Mesenchymal stem cell (in vitro differentiated cells and primary cell): ENCODE measurements at regions not wholly inside any gene's neighbourhood (a gene's known extent, or its start where the extent isn't known, plus 50 kb on each side); places are given as distances from the start of the nearest gene placed in this dataset.

Experiments used
- DNase-seq: peaks from one replicate; pipeline ENCODE4 v3.0.0-alpha.2; 2013
- H2AFZ ChIP-seq: one replicate; pipeline ENCODE4 v1.6.1; 2013; ENCODE audit warnings: low read depth, mild to moderate bottlenecking, control low read depth, inconsistent platforms, low read length, moderate library complexity
- H2AK5ac ChIP-seq: 2 replicates; pipeline ENCODE4 v1.6.1; 2013; ENCODE audit warnings: low read length, moderate library complexity, mild to moderate bottlenecking, inconsistent platforms; ENCODE audit not compliant: severe bottlenecking
- H2BK120ac ChIP-seq: one replicate; pipeline ENCODE4 v1.6.1; 2013; ENCODE audit warnings: low read depth, mild to moderate bottlenecking, inconsistent platforms, low read length, moderate library complexity
- H2BK12ac ChIP-seq, 2 experiments: one replicate each; pipeline ENCODE4 v1.6.1; 2013; ENCODE audit warnings: inconsistent platforms in 2 of 2, low read length in 2 of 2, mild to moderate bottlenecking in 2 of 2, moderate library complexity in 2 of 2, control low read depth in 1 of 2
- H2BK15ac ChIP-seq: one replicate; pipeline ENCODE4 v1.6.1; 2013; ENCODE audit warnings: mild to moderate bottlenecking, low read depth, inconsistent platforms; ENCODE audit not compliant: poor library complexity, severe bottlenecking
- H2BK5ac ChIP-seq: 2 replicates; pipeline ENCODE4 v1.6.1; 2013; ENCODE audit warnings: low read depth, mild to moderate bottlenecking, low read length, control low read depth, inconsistent platforms; ENCODE audit not compliant: poor library complexity, severe bottlenecking
- H3K14ac ChIP-seq, 2 experiments: one replicate each; pipeline ENCODE4 v1.6.1; 2013; ENCODE audit warnings: inconsistent platforms in 2 of 2, low read length in 2 of 2, control low read depth in 1 of 2, mild to moderate bottlenecking in 1 of 2, moderate library complexity in 1 of 2
- H3K18ac ChIP-seq, 2 experiments: one replicate each; pipeline ENCODE4 v1.6.1; 2013; ENCODE audit warnings: inconsistent platforms in 2 of 2, low read length in 2 of 2, control low read depth in 1 of 2, low read depth in 1 of 2, mild to moderate bottlenecking in 1 of 2
- H3K23ac ChIP-seq, 2 experiments: one replicate each; pipeline ENCODE4 v1.6.1; 2013; ENCODE audit warnings: inconsistent platforms in 2 of 2, low read length in 2 of 2, mild to moderate bottlenecking in 2 of 2, moderate library complexity in 2 of 2, control low read depth in 1 of 2
- H3K27ac ChIP-seq: 2 replicates; pipeline ENCODE4 v1.5.1; 2013; ENCODE audit warnings: mild to moderate bottlenecking, moderate library complexity, low read length, control low read depth, inconsistent platforms; ENCODE audit not compliant: poor library complexity, severe bottlenecking
- H3K27me3 ChIP-seq, 2 experiments: 2 replicates each; pipeline versions ENCODE4 v1.6.1 to v1.7.0; 2013; ENCODE audit warnings: low read length in 2 of 2, mild to moderate bottlenecking in 2 of 2, moderate library complexity in 2 of 2, control low read depth in 1 of 2, inconsistent platforms in 1 of 2; ENCODE audit not compliant: control insufficient read depth in 1 of 2, insufficient read depth in 1 of 2
- H3K36me3 ChIP-seq, 2 experiments: 2 replicates each; pipeline versions ENCODE4 v1.6.1 to v1.7.0; 2013; ENCODE audit warnings: low read length in 2 of 2, control low read depth in 1 of 2, inconsistent platforms in 1 of 2, low read depth in 1 of 2, mild to moderate bottlenecking in 1 of 2; ENCODE audit not compliant: insufficient read depth in 2 of 2, control insufficient read depth in 1 of 2
- H3K4ac ChIP-seq, 2 experiments: one replicate each; pipeline ENCODE4 v1.6.1; 2013; ENCODE audit warnings: inconsistent platforms in 2 of 2, low read length in 2 of 2, mild to moderate bottlenecking in 2 of 2, moderate library complexity in 2 of 2, control low read depth in 1 of 2, low read depth in 1 of 2
- H3K4me1 ChIP-seq: 2 replicates; pipeline ENCODE4 v1.6.1; 2013; ENCODE audit warnings: low read depth, low read length, control low read depth; ENCODE audit not compliant: control insufficient read depth, insufficient read depth
- H3K4me2 ChIP-seq: 2 replicates; pipeline ENCODE4 v1.6.1; 2013; ENCODE audit warnings: low read length, mild to moderate bottlenecking, inconsistent platforms; ENCODE audit not compliant: poor library complexity, severe bottlenecking
- H3K4me3 ChIP-seq, 2 experiments: 2 replicates each; pipeline versions ENCODE4 v1.5.1 to v1.7.0; 2013; ENCODE audit warnings: low read length in 2 of 2, mild to moderate bottlenecking in 2 of 2, control low read depth in 1 of 2, low read depth in 1 of 2; ENCODE audit not compliant: insufficient read depth in 1 of 2
- H3K79me1 ChIP-seq: replicated peaks from 2 replicates; pipeline ENCODE4 v1.6.1; 2013; ENCODE audit warnings: mild to moderate bottlenecking, control low read depth, low read length, inconsistent platforms; ENCODE audit not compliant: poor library complexity, severe bottlenecking
- H3K9ac ChIP-seq: 2 replicates; pipeline ENCODE4 v1.7.0; 2013; ENCODE audit warnings: mild to moderate bottlenecking, low read length, moderate library complexity
- H3K9me3 ChIP-seq: 2 replicates; pipeline ENCODE4 v1.7.0; 2013; ENCODE audit warnings: mild to moderate bottlenecking, low read length; ENCODE audit not compliant: control insufficient read depth
- H4K8ac ChIP-seq: one replicate; pipeline ENCODE4 v1.6.1; 2013; ENCODE audit warnings: inconsistent platforms, mild to moderate bottlenecking, low read length, moderate library complexity
- H4K91ac ChIP-seq: one replicate; pipeline ENCODE4 v1.6.1; 2013; ENCODE audit warnings: mild to moderate bottlenecking, low read length, inconsistent platforms
- WGBS: methylation state at CpG from one replicate; pipeline ENCODE4 v1.1.7; 2013; ENCODE audit warnings: mixed read lengths; 5-methylcytosine and 5-hydroxymethylcytosine counted together

DNA sequence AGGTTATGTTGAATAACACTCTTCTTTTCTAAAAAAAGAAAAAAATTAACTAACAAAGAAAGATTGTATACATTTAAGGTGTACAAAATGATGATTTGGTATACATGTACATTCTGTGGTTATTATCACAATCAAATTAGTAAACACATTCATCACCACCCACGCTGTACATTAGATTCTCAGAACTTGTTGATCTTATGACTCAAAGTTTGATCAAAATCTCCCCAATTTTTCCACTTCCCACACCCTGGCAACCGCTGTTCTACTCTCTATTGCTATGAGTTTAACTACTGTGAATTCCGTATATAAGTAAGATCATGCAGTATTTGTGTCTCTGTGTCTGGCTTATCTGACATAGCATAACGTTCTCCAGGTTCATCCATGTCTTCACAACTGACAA, 469.5 kb upstream of the CHRM3 start:
- H3K4me3 ChIP-seq, result no peak overlapping the region
- no peaks in the 10 kb centered on the region for H3K4me1 ChIP-seq
- WGBS, result 0% methylated on average over 1 of the region's 4 CpGs
- H2AK5ac ChIP-seq, result no peak overlapping the region
- H2BK5ac ChIP-seq, result no peak overlapping the region
- H3K18ac ChIP-seq, result no peak overlapping the region
- H3K9ac ChIP-seq, result no peak overlapping the region
- no peak overlapping the region for H2BK120ac ChIP-seq
- no peak overlapping the region for H3K4ac ChIP-seq
- no peak overlapping the region for H3K14ac ChIP-seq
- H3K36me3 ChIP-seq, result no peaks in the 10 kb centered on the region
- H3K27me3 ChIP-seq, result no peaks in the 10 kb centered on the region
- no peak overlapping the region for H2BK12ac ChIP-seq
- H3K9me3 ChIP-seq, result peaks cover 2% of the 10 kb centered on the region
- H3K79me1 ChIP-seq, result no peaks in the 10 kb centered on the region
- no peak overlapping the region for H3K23ac ChIP-seq
- no peak overlapping the region for H2AFZ ChIP-seq
- no peak overlapping the region for H3K27ac ChIP-seq
- no peak overlapping the region for H4K8ac ChIP-seq
- no peak overlapping the region for H4K91ac ChIP-seq
- DNase-seq, result no peak
- H2BK15ac ChIP-seq, result no peak overlapping the region
- no peak overlapping the region for H3K4me2 ChIP-seq

DNA sequence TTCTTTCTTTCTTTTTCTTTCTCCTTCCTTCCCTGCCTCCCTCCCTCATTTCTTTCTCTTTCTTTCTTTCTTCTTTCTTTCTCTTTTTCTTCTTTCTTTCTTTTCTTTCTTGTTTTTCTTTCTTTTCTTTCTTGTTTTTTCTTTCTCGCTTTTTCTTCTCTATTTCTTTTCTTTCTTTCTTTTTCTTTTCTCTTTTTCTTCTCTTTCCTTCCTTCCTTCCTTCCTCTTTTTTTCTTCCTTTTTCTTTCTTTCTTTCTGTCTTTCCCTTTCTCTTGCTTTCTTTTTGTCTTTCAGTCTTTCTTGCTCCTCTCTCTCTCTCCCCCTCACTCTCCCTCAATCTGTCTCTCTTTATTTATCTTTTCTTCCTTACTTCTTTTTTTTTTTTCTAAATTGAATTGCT, 472.0 kb upstream of the CHRM3 start:
- DNase-seq, result no peak
- no peak overlapping the region for H4K91ac ChIP-seq
- H3K4ac ChIP-seq, result no peak overlapping the region
- H2AK5ac ChIP-seq, result no peak overlapping the region
- no peak overlapping the region for H2BK120ac ChIP-seq
- H3K9ac ChIP-seq, result no peak overlapping the region
- H3K18ac ChIP-seq, result no peak overlapping the region
- no peak overlapping the region for H2AFZ ChIP-seq
- H3K27ac ChIP-seq, result no peak overlapping the region
- H3K4me2 ChIP-seq, result no peak overlapping the region
- 71% methylated on average over 1 of the region's 1 CpG for WGBS
- H3K4me3 ChIP-seq, result no peak overlapping the region
- no peak overlapping the region for H4K8ac ChIP-seq
- H3K36me3 ChIP-seq, result no peaks in the 10 kb centered on the region
- H3K79me1 ChIP-seq, result no peaks in the 10 kb centered on the region
- H3K23ac ChIP-seq, result no peak overlapping the region
- no peak overlapping the region for H3K14ac ChIP-seq
- no peaks in the 10 kb centered on the region for H3K4me1 ChIP-seq
- H3K9me3 ChIP-seq, result no peaks in the 10 kb centered on the region
- no peaks in the 10 kb centered on the region for H3K27me3 ChIP-seq
- no peak overlapping the region for H2BK15ac ChIP-seq
- no peak overlapping the region for H2BK12ac ChIP-seq
- no peak overlapping the region for H2BK5ac ChIP-seq

DNA sequence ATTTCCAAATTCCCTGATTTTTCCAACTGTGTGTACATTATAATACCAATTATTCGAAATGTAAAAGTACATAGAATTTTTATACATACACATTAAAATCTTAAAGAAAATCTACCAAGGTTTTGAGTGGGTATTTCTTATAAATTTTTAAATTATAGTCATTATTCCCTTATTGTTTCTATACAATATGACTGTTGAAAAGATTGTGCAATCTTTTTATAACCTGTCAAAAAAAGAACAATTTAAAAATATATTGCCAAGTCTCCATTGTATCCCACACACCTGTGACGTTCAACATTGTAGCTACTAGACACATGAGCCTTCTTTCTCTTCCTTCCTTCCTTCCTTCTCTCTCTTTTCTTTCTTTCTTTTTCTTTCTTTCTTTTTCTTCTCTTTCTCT, 473.2 kb upstream of the CHRM3 start:
- Histone ChIP-seq H3K4me2 (no peak overlapping the region), H4K8ac (no peak overlapping the region), H2BK120ac (no peak overlapping the region), H3K18ac (no peak overlapping the region), H3K27me3 (no peaks in the 10 kb centered on the region), H3K4ac (no peak overlapping the region), H2BK15ac (no peak overlapping the region), H3K23ac (no peak overlapping the region), H3K4me1 (no peaks in the 10 kb centered on the region), H2BK5ac (no peak overlapping the region), H3K9ac (no peak overlapping the region), H2AK5ac (no peak overlapping the region), H3K79me1 (no peaks in the 10 kb centered on the region), H2BK12ac (no peak overlapping the region), H3K36me3 (no peaks in the 10 kb centered on the region), H3K27ac (no peak overlapping the region), H3K4me3 (no peak overlapping the region), H2AFZ (no peak overlapping the region), H3K14ac (no peak overlapping the region), H4K91ac (no peak overlapping the region), H3K9me3 (no peaks in the 10 kb centered on the region)
- 58% methylated on average over 1 of the region's 2 CpGs for WGBS
- no peak for DNase-seq

DNA sequence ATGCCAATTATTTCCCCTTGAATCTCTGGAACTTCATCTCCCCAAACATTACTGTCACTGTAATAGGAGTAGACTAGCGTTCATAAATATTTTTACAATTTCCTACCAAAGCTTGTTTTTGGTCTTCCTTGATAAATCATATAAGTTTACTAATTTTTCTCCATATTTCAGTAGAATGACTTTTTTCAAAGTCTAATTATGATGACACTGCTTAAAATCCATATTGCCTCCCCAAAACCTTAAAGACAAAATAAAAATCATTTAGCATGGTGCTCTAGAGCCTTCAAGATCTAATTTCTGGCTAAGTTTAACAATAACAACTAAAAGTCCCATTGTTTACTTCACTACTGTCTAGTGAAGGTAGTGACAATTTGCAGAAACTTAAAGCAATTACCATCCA, 474.2 kb upstream of the CHRM3 start:
- no peak overlapping the region for H3K23ac ChIP-seq
- H3K27me3 ChIP-seq, result no peaks in the 10 kb centered on the region

More for the DNA sequence above, 474.2 kb upstream of the CHRM3 start:
- DNase-seq, result no peak
- H3K79me1 ChIP-seq, result no peaks in the 10 kb centered on the region
- no peak overlapping the region for H4K91ac ChIP-seq
- H4K8ac ChIP-seq, result no peak overlapping the region
- H2BK120ac ChIP-seq, result no peak overlapping the region
- H3K4me3 ChIP-seq, result no peak overlapping the region
- no peak overlapping the region for H2AK5ac ChIP-seq
- H2BK15ac ChIP-seq, result no peak overlapping the region
- H3K4me2 ChIP-seq, result no peak overlapping the region
- H3K4ac ChIP-seq, result no peak overlapping the region
- H3K18ac ChIP-seq, result no peak overlapping the region
- WGBS, result no CpG with 5 or more reads among the region's 1 CpG
- H2BK5ac ChIP-seq, result no peak overlapping the region
- no peak overlapping the region for H3K9ac ChIP-seq
- no peak overlapping the region for H2AFZ ChIP-seq
- H3K9me3 ChIP-seq, result no peaks in the 10 kb centered on the region
- H3K4me1 ChIP-seq, result no peaks in the 10 kb centered on the region
- H2BK12ac ChIP-seq, result no peak overlapping the region
- H3K27ac ChIP-seq, result no peak overlapping the region
- H3K14ac ChIP-seq, result no peak overlapping the region
- H3K36me3 ChIP-seq, result no peaks in the 10 kb centered on the region
